GM23248 (cell line): ENCODE measurements at regions not wholly inside any gene's neighbourhood (a gene's known extent, or its start where the extent isn't known, plus 50 kb on each side); places are given as distances from the start of the nearest gene placed in this dataset.

Experiments used
- EZH2 ChIP-seq: fragments of 200-600 bp; sonication (generic); IDR thresholded peaks from 2 replicates; pipeline ENCODE4 v1.6.1; 2018; ENCODE audit warnings: antibody characterized with exemption, mild to moderate bottlenecking; ENCODE audit not compliant: insufficient read depth, poor library complexity, severe bottlenecking
- EZH2phosphoT487 ChIP-seq: fragments of 200-600 bp; sonication (generic); IDR thresholded peaks from 2 replicates; pipeline ENCODE4 v1.6.1; 2018; ENCODE audit warnings: antibody characterized with exemption, moderate library complexity, mild to moderate bottlenecking, low read depth; ENCODE audit not compliant: insufficient read depth

DNA sequence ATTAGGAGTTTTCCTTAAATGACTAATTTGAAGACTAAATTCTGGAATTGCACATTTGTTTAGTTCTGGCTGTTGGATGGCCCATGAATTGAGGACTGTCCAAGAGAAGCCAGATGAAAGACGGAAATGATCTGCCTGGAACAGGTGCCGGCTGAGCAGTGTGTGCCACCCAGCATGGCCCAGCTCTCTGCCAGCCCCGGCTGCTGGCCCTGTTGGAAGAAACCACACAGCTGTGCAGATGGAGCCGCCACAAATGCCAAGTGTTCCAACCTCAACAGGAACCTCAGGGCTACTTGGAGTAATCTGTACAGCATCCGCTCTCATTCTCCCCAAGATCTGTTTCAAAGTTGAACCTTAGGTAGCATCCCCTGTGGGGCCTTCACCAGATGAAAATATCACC is 67.0 kb upstream of the STARD13 start:
- TF ChIP-seq EZH2 (no peak), EZH2phosphoT487 (no peak)
